ENCODE measurements at regions not wholly inside any gene's neighbourhood (a gene's known extent, or its start where the extent isn't known, plus 50 kb on each side); places are given as distances from the start of the nearest gene placed in this dataset.

DNA sequence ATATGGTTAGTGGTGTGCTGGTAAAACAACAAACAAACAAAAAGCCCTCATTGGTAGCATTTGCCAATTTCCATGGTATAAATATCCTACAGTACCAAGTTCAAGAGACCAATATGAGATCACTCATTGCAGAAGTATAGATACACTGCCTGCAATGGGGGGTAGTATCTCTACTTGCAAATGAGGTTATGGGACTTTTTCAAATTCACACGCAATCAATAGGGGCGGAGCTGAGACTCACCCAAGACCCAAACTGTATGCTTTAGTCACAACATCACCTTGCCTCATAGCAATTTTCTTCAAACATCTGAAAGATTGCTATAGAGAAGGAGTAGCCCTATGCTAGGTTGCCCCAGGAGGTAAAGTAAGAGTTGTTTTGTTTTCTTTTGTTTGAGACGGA, 93.7 kb downstream of the VCPKMT start:
- H3K4me3 ChIP-seq (ENCODE audit: low read depth, low read length): no peak overlapping the region
- TF ChIP-seq, protein P1, sequence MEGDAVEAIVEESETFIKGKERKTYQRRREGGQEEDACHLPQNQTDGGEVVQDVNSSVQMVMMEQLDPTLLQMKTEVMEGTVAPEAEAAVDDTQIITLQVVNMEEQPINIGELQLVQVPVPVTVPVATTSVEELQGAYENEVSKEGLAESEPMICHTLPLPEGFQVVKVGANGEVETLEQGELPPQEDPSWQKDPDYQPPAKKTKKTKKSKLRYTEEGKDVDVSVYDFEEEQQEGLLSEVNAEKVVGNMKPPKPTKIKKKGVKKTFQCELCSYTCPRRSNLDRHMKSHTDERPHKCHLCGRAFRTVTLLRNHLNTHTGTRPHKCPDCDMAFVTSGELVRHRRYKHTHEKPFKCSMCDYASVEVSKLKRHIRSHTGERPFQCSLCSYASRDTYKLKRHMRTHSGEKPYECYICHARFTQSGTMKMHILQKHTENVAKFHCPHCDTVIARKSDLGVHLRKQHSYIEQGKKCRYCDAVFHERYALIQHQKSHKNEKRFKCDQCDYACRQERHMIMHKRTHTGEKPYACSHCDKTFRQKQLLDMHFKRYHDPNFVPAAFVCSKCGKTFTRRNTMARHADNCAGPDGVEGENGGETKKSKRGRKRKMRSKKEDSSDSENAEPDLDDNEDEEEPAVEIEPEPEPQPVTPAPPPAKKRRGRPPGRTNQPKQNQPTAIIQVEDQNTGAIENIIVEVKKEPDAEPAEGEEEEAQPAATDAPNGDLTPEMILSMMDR (IDR thresholded peaks at IDR 0.05; ENCODE audit: control insufficient read depth, extremely low read depth, insufficient read depth): no peak
- no peak for DNase-seq (ENCODE audit: low read depth)

DNA sequence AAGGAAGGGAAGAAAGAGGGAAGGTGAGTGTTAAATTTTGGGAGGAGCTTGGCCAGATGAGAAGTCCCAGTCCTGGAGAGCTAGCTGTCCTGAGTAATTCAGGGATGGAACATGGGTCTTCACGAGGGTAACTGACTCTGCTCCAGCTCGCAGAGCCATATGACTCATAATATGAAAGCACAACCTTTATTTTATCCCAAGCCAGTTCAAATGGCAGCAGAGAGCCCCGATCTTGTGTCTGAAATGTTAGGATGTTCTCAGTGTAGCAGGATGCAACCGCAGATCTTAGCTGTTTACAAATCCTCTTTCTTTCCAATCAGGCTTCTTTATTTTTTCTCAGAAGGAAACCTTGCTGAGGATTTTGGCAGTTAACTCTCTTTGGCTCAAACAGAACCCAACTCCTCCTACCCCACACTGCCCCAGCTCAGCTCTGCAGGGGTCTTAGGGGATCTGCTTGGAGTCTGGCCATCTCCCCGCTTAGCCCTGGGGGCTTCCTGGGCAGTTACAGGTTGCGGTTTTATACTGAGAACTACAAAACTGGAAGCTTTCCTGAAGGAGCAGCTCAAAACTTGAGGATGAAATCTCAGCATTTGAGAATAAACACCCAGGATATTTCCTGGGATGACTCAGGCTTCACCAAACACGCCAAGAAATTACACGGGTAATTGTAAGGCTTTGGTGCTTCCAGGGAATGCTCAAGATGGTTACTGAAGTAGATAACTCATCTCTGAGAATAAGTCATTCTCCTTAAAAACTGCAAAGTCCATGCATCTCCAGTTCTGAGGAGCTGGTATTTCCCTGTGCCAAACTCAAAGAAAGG, 92.5 kb downstream of the VCPKMT start:
- no peak for DNase-seq (ENCODE audit: low read depth)
- TF ChIP-seq, protein P1 (IDR thresholded peaks at IDR 0.05; ENCODE audit: control insufficient read depth, extremely low read depth, insufficient read depth): no peak
- H3K4me3 ChIP-seq (ENCODE audit: low read depth, low read length): no peak overlapping the region

DNA sequence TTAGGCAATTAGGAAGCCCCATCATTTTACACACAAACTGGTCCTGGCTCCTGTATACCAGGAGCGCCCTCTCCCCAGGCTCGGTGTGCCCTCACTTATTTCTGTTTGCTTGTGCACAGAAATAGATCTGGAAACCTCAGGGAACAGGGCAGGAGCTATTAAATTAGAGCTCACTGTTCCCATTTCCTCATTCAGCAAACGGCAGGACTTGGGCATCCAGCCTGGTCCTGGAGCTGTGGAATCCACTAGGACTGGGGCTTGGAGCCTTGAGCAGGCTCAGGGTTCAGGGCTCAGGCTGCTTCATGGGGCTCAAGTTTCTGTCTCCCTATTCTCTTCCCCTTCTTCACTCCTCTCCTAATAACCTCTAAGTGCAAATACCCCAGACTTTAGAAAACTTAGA, 91.3 kb downstream of the VCPKMT start:
- TF ChIP-seq, protein P1 (IDR thresholded peaks at IDR 0.05; ENCODE audit: control insufficient read depth, extremely low read depth, insufficient read depth): no peak
- DNase-seq (ENCODE audit: low read depth): no peak

GRCh38 chr14:50025776-50026175, 90.6 kb downstream of the VCPKMT start:
- TF ChIP-seq, protein P1 (IDR thresholded peaks at IDR 0.05; ENCODE audit: control insufficient read depth, extremely low read depth, insufficient read depth): no peak
- DNase-seq (ENCODE audit: low read depth): no peak
- no peak overlapping the region for H3K4me3 ChIP-seq (ENCODE audit: low read depth, low read length)

More for the DNA sequence above, 91.3 kb downstream of the VCPKMT start:
- no peak overlapping the region for H3K4me3 ChIP-seq (ENCODE audit: low read depth, low read length)

DNA sequence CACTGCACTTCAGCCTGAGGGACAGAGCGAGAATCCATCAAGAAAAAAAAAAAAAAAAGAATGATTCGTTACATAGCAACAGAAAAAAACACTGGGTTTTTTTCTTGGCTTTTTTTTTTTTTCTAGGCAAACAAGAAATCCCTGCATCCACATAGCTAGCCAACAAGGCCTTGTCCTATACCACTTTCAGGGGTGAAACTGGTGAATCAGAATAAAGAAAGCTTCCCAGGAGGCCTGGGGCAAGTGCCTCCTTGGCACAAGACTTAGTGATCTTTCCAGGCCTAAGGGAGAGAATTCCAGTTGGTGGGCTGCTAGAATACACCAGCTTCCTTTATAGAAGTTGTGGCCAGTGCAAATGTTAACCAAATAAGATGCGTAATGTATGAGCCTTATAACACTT, 90.0 kb downstream of the VCPKMT start:
- DNase-seq (ENCODE audit: low read depth): no peak
- no peak overlapping the region for H3K4me3 ChIP-seq (ENCODE audit: low read depth, low read length)
- TF ChIP-seq, protein P1 (IDR thresholded peaks at IDR 0.05; ENCODE audit: control insufficient read depth, extremely low read depth, insufficient read depth): no peak

GRCh38 chr14:50027816-50028215, 88.6 kb downstream of the VCPKMT start:
- no peak overlapping the region for H3K4me3 ChIP-seq (ENCODE audit: low read depth, low read length)
- no peak for DNase-seq (ENCODE audit: low read depth)
- TF ChIP-seq, protein P1 (IDR thresholded peaks at IDR 0.05; ENCODE audit: control insufficient read depth, extremely low read depth, insufficient read depth): no peak

DNA sequence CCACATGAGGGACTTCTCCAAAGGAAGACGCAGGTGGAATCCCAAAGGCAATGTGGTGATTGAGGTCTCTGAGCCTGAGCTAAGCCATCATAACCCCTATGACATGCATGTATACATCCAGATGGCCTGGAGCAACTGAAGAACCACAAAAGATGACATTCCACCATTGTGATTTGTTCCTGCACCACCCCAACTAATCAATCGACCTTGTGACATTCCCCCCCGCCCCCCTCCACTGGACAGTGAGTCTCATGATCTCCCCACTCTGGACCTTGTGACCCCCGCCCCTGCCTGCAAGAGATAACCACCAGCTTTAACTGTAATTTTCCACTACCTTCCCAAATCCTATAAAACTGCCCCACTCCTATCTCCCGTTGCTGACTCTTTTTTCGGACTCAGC, 87.9 kb downstream of the VCPKMT start:
- DNase-seq (ENCODE audit: low read depth): no peak
- TF ChIP-seq, protein P1 (IDR thresholded peaks at IDR 0.05; ENCODE audit: control insufficient read depth, extremely low read depth, insufficient read depth): no peak
- H3K4me3 ChIP-seq (ENCODE audit: low read depth, low read length): no peak overlapping the region

Measured in LNCaP clone FGC (cell line).